Endothelial cell of umbilical vein (primary cell): ENCODE measurements at regions not wholly inside any gene's neighbourhood (a gene's known extent, or its start where the extent isn't known, plus 50 kb on each side); places are given as distances from the start of the nearest gene placed in this dataset.

ENCODE experiments used
- BruUV-seq: library from RNA; stranded (reverse); fragments of 400-500 nt; replicated peaks from 2 replicates; lab custom pipeline; 2021; lab: Mats Ljungman, UMichigan
- CTCF ChIA-PET: fragments of 300-600, 350-600 bp; sonication (Branson Sonifier 250); formaldehyde crosslinking; loops from one replicate; lab custom pipeline; 2021; ENCODE audit warnings: antibody characterized with exemption, inconsistent platforms; lab: Charles Lee
- POLR2A ChIA-PET: fragments of 300-600, 350-600 bp; sonication (Branson Sonifier 250); formaldehyde crosslinking; loops from one replicate; lab custom pipeline; 2021; ENCODE audit warnings: antibody characterized with exemption, inconsistent platforms; lab: Charles Lee
- DNase-seq: peaks from one replicate; pipeline ENCODE4 v3.0.0-alpha.2; 2011; ENCODE audit warnings: low read depth, low spot score
- FAIRE-seq: peaks from 2 replicates; lab custom pipeline; 2011; peaks lifted over from hg19 to GRCh38; lab: Jason Lieb, UNC
- H2AFZ ChIP-seq: 2 replicates; pipeline ENCODE4 v1.6.0; 2012; ENCODE audit warnings: low read depth, low read length, control low read depth, inconsistent platforms
- H3K27ac ChIP-seq: 2 replicates; pipeline ENCODE4 v1.5.1; 2011; ENCODE audit warnings: low read depth, mild to moderate bottlenecking, control low read depth, low read length, moderate library complexity; ENCODE audit not compliant: insufficient read depth
- H3K27me3 ChIP-seq, 2 experiments: 2 replicates each; pipeline versions ENCODE4 v1.6.0 to v1.6.1; 2011; ENCODE audit warnings: low read length in 2 of 2, mixed read lengths in 1 of 2; ENCODE audit not compliant: control insufficient read depth in 2 of 2, insufficient read depth in 2 of 2
- H3K36me3 ChIP-seq, 2 experiments: 2 replicates in 1 of 2; 3 replicates in 1 of 2; pipeline ENCODE4 v1.5.1; 2011; ENCODE audit warnings: low read length in 2 of 2, mild to moderate bottlenecking in 1 of 2, moderate library complexity in 1 of 2; ENCODE audit not compliant: control insufficient read depth in 2 of 2, insufficient read depth in 2 of 2; ENCODE audit errors: extremely low read depth in 1 of 2
- H3K4me1 ChIP-seq: 3 replicates; pipeline ENCODE4 v1.5.1; 2011; ENCODE audit warnings: mild to moderate bottlenecking, low read length; ENCODE audit not compliant: control insufficient read depth, insufficient read depth; ENCODE audit errors: extremely low read depth
- H3K4me2 ChIP-seq: 2 replicates; pipeline ENCODE4 v1.6.1; 2011; ENCODE audit warnings: low read length, control low read depth, mixed read lengths; ENCODE audit not compliant: insufficient read depth
- H3K4me3 ChIP-seq, 3 experiments: fragments of 200-600 bp in 1 of 3; sonication (generic), shearing (Covaris generic) in 1 of 3; replicated peaks in 1 of 3; 2 replicates each; pipeline ENCODE4 v1.5.1; 2011 to 2016; ENCODE audit warnings: control low read depth in 3 of 3, low read length in 3 of 3, mild to moderate bottlenecking in 2 of 3, inconsistent platforms in 1 of 3, low read depth in 1 of 3, moderate library complexity in 1 of 3; ENCODE audit not compliant: insufficient read depth in 1 of 3
- H3K79me2 ChIP-seq: 2 replicates; pipeline ENCODE4 v1.6.0; 2012; ENCODE audit warnings: low read length, inconsistent platforms; ENCODE audit not compliant: control insufficient read depth, insufficient read depth
- H3K9ac ChIP-seq: replicated peaks from 2 replicates; pipeline ENCODE3; 2011; ENCODE audit warnings: low read length, control low read depth; ENCODE audit not compliant: insufficient read depth; ENCODE audit errors: extremely low read depth
- H3K9me1 ChIP-seq: replicated peaks from 3 replicates; pipeline ENCODE4 v1.6.0; 2011; ENCODE audit warnings: mild to moderate bottlenecking, low read length; ENCODE audit not compliant: control insufficient read depth, insufficient read depth; ENCODE audit errors: extremely low read depth
- H3K9me3 ChIP-seq: replicated peaks from 2 replicates; pipeline ENCODE4 v1.5.1; 2012; ENCODE audit warnings: low read length, inconsistent platforms; ENCODE audit not compliant: control insufficient read depth, insufficient read depth
- H4K20me1 ChIP-seq: replicated peaks from 2 replicates; pipeline ENCODE3; 2011; ENCODE audit warnings: mild to moderate bottlenecking, low read length; ENCODE audit not compliant: control insufficient read depth, insufficient read depth; ENCODE audit errors: extremely low read depth
- FOS ChIP-seq: IDR thresholded peaks from 2 replicates; pipeline ENCODE4 v1.6.1; 2011; ENCODE audit warnings: mild to moderate bottlenecking, low read length, moderate library complexity, borderline replicate concordance; ENCODE audit not compliant: insufficient read depth
- GATA2 ChIP-seq: IDR thresholded peaks from 2 replicates; pipeline ENCODE4 v1.7.0; 2011; ENCODE audit warnings: low read depth, mild to moderate bottlenecking, moderate library complexity, mixed read lengths, low read length; ENCODE audit not compliant: insufficient read length, insufficient read depth
- POLR2AphosphoS5 ChIP-seq: IDR thresholded peaks from 2 replicates; pipeline ENCODE4 v1.6.1; 2012; ENCODE audit warnings: low read depth, mild to moderate bottlenecking, control low read depth, low read length, moderate library complexity; ENCODE audit not compliant: insufficient read depth
- dilution Hi-C: fragments of 300-500 bp; cut with MboI; formaldehyde crosslinking; loops from one replicate; pipeline ENCODE4 v1.15.0; 2019; ENCODE audit warnings: low sequenced_read_pairs; ENCODE audit not compliant: extremely low pct_ligation_motif_present
- intact Hi-C: fragments of 100-400 bp; cut with micrococcal nuclease; formaldehyde crosslinking; loops from one replicate; pipeline ENCODE4 v1.10.0; 2022
- TF ChIP-seq, protein P1 (sequence below): IDR thresholded peaks from 2 replicates; pipeline ENCODE4 v1.6.1; 2011; ENCODE audit not compliant: insufficient read depth, insufficient read length

DNA sequence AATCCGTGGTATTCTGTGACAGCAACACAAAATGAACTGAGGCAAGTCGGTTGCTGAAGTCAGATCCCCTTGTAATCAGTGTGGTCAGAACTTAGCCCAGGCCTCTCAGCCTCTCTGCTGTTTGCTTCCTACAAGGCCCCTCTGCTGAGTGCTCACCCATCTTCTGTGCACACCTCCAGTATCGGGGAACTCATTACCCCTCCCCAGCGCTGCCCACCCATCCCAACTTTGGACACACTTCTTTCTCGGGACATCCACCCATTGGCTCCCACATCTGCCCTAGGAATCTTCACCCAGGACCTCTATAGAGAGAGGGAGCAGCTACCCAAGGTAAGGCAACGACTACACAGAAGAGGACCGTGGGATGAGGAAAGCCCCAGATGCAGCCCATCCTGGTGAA, 217.5 kb downstream of the MATN1 start:
- ChIA-PET CTCF (no interaction called here), POLR2A (no interaction called here)
- Histone ChIP-seq H3K9ac (no peak overlapping the region), H2AFZ (no peak overlapping the region), H3K27me3 (no peaks in the 10 kb centered on the region), H3K4me3 (no peak overlapping the region), H3K36me3 (no peaks in the 10 kb centered on the region), H3K27ac (no peak overlapping the region), H3K9me3 (no peaks in the 10 kb centered on the region), H4K20me1 (no peaks in the 10 kb centered on the region), H3K9me1 (no peaks in the 10 kb centered on the region), H3K4me2 (no peak overlapping the region), H3K4me1 (no peaks in the 10 kb centered on the region), H3K79me2 (no peaks in the 10 kb centered on the region)
- dilution Hi-C loops (no loop called here), intact Hi-C loops (no loop called here)
- BruUV-seq = no TSS peak
- no peak for TF ChIP-seq FOS
- no peak for DNase-seq
- no peak for FAIRE-seq

DNA sequence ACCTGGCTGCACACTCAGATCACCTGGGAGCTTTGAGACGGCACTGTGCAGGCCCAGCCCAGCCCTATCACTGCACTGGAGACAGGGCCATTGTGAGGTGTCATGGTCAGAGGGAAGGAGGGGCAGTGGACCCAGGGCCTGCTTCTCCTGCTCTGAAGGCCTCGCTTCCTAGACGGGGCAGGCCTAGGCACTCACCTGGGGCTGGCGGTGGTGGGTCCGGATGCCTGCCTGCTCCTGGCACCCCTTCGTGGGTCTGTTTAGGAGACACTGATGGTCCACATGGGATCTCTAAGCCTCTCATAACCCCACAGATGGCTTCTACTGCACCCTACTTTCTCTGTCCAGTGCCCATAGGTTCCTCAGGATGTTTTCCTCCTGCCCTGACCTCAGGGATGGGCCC, 230.9 kb downstream of the MATN1 start:
- H3K4me2 ChIP-seq = no peak overlapping the region
- ChIA-PET POLR2A (no interaction called here), CTCF (no interaction called here)
- H3K4me1 ChIP-seq = no peaks in the 10 kb centered on the region
- H3K36me3 ChIP-seq = no peaks in the 10 kb centered on the region
- no peaks in the 10 kb centered on the region for H3K79me2 ChIP-seq
- no peak overlapping the region for H2AFZ ChIP-seq
- dilution Hi-C loops = no loop called here
- FAIRE-seq (no peak), DNase-seq (no peak)
- H3K27me3 ChIP-seq = no peaks in the 10 kb centered on the region
- no peak for TF ChIP-seq POLR2AphosphoS5
- TF ChIP-seq, protein P1, sequence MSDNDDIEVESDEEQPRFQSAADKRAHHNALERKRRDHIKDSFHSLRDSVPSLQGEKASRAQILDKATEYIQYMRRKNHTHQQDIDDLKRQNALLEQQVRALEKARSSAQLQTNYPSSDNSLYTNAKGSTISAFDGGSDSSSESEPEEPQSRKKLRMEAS = no peak
- TF ChIP-seq GATA2 = no peak
- no peaks in the 10 kb centered on the region for H3K9me3 ChIP-seq
- no peak overlapping the region for H3K4me3 ChIP-seq
- H3K9me1 ChIP-seq = no peaks in the 10 kb centered on the region
- no TSS peak for BruUV-seq
- no peak overlapping the region for H3K9ac ChIP-seq
- intact Hi-C loops = no loop called here
- no peak overlapping the region for H3K27ac ChIP-seq
- no peaks in the 10 kb centered on the region for H4K20me1 ChIP-seq
